Panc1 (cell line): ENCODE measurements at regions not wholly inside any gene's neighbourhood (a gene's known extent, or its start where the extent isn't known, plus 50 kb on each side); places are given as distances from the start of the nearest gene placed in this dataset.

Experiments used
- ATAC-seq: fragments of 200-7000 bp; cut with Tn5 transposase; 2 replicates; pipeline ENCODE4 v1.9.1; 2020; ENCODE audit warnings: mild to moderate bottlenecking, moderate library complexity
- BruUV-seq: library from RNA; stranded (reverse); fragments of 400-500 nt; replicated peaks from 2 replicates; lab custom pipeline; 2021; lab: Mats Ljungman, UMichigan
- CTCF ChIA-PET: fragments of 300-600 bp; sonication (Branson Sonifier 250); formaldehyde crosslinking; loops from one replicate; lab custom pipeline; 2022; ENCODE audit warnings: antibody characterized with exemption; lab: Charles Lee
- POLR2A ChIA-PET: fragments of 300-600 bp; sonication (Branson Sonifier 250); formaldehyde crosslinking; loops from one replicate; lab custom pipeline; 2022; ENCODE audit warnings: antibody characterized with exemption; lab: Charles Lee
- DNase-seq: peaks from one replicate; pipeline ENCODE4 v3.0.0-alpha.2; 2010; ENCODE audit warnings: low read depth, low spot score
- H3K27ac ChIP-seq: 2 replicates; pipeline ENCODE4 v1.5.1; 2011; ENCODE audit warnings: mild to moderate bottlenecking, low read length, inconsistent platforms
- H3K27me3 ChIP-seq: fragments of 200-500 bp; sonication (Bioruptor generic); 2 replicates; pipeline ENCODE4 v1.6.0; 2014; ENCODE audit warnings: low read length, inconsistent platforms; ENCODE audit not compliant: control insufficient read depth, insufficient read depth
- H3K36me3 ChIP-seq: fragments of 200-500 bp; sonication (Bioruptor generic); 2 replicates; pipeline ENCODE4 v1.5.1; 2014; ENCODE audit warnings: inconsistent platforms, mild to moderate bottlenecking, low read length, moderate library complexity; ENCODE audit not compliant: control insufficient read depth, insufficient read depth
- H3K4me1 ChIP-seq: 2 replicates; pipeline ENCODE4 v1.5.1; 2011; ENCODE audit warnings: inconsistent platforms, mild to moderate bottlenecking, low read length, moderate library complexity; ENCODE audit not compliant: control insufficient read depth, insufficient read depth
- H3K4me3 ChIP-seq, 2 experiments: 2 replicates each; pipeline ENCODE4 v1.5.1; 2011 to 2012; ENCODE audit warnings: low read depth in 2 of 2, low read length in 2 of 2, mild to moderate bottlenecking in 2 of 2, inconsistent platforms in 1 of 2, moderate library complexity in 1 of 2
- H3K9me3 ChIP-seq: fragments of 200-500 bp; sonication (Bioruptor generic); 2 replicates; pipeline ENCODE4 v1.5.1; 2014; ENCODE audit warnings: low read depth, mild to moderate bottlenecking, inconsistent platforms, low read length, moderate library complexity; ENCODE audit not compliant: control insufficient read depth, insufficient read depth
- POLR2AphosphoS5 ChIP-seq: IDR thresholded peaks from 2 replicates; pipeline ENCODE4 v1.6.1; 2012; ENCODE audit warnings: mild to moderate bottlenecking, low read depth, low read length, moderate library complexity
- SIN3A ChIP-seq: IDR thresholded peaks from 2 replicates; pipeline ENCODE4 v1.6.1; 2012; ENCODE audit warnings: low read depth, mild to moderate bottlenecking, low read length, moderate library complexity, borderline replicate concordance; ENCODE audit not compliant: insufficient read depth
- TCF7L2 ChIP-seq: IDR thresholded peaks from 2 replicates; pipeline ENCODE4 v1.6.1; 2011; ENCODE audit warnings: mild to moderate bottlenecking, low read depth, low read length, inconsistent platforms
- in situ Hi-C: cut with HindIII; loops from 2 replicates; pipeline ENCODE4 v1.10.0; 2016; ENCODE audit warnings: low sequenced_read_pairs, low pct_unique_long_range_greater_than_20kb
- intact Hi-C: fragments of 100-400 bp; cut with micrococcal nuclease; formaldehyde crosslinking; loops from one replicate; pipeline ENCODE4 v1.10.0; 2022; ENCODE audit not compliant: unreplicated experiment
- TF ChIP-seq, protein P1 (sequence below), 2 experiments: IDR thresholded peaks; 2 replicates each; pipeline ENCODE4 v1.6.1; 2011 to 2012; ENCODE audit warnings: low read depth in 2 of 2, control low read depth in 1 of 2, low read length in 1 of 2, mild to moderate bottlenecking in 1 of 2, moderate library complexity in 1 of 2; ENCODE audit not compliant: insufficient read depth in 1 of 2
- TF ChIP-seq, protein P2 (sequence below): fragments of 450-650 bp; IDR thresholded peaks from 2 replicates; pipeline ENCODE4 v1.5.1; 2017; ENCODE audit warnings: mild to moderate bottlenecking

DNA sequence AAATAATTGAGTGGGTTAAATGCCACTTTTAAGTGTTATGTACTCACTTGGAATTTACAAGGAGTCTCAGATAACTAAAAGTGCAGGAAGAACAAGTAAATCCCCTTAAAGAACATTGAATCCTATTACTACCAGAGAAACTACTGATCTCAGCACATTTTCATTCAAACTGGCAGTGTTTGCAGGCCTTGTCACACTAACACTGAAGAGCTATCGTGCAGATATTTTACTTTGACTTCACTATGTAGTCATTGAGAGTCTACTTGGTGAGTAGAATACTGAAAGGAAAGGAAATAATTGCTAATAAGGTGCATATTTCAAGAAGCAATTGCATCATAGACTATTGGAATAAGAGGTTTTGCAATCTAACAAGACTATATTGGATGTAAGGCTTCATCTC, 721.4 kb upstream of the CBLB start:
- Histone ChIP-seq H3K27me3 (no peaks in the 10 kb centered on the region), H3K4me1 (no peaks in the 10 kb centered on the region), H3K27ac (no peak overlapping the region), H3K36me3 (no peaks in the 10 kb centered on the region), H3K9me3 (no peaks in the 10 kb centered on the region), H3K4me3 (no peak overlapping the region)
- ChIA-PET CTCF (no interaction called here), POLR2A (no interaction called here)
- no peak for DNase-seq
- no peak for TF ChIP-seq SIN3A
- TF ChIP-seq, protein P1, sequence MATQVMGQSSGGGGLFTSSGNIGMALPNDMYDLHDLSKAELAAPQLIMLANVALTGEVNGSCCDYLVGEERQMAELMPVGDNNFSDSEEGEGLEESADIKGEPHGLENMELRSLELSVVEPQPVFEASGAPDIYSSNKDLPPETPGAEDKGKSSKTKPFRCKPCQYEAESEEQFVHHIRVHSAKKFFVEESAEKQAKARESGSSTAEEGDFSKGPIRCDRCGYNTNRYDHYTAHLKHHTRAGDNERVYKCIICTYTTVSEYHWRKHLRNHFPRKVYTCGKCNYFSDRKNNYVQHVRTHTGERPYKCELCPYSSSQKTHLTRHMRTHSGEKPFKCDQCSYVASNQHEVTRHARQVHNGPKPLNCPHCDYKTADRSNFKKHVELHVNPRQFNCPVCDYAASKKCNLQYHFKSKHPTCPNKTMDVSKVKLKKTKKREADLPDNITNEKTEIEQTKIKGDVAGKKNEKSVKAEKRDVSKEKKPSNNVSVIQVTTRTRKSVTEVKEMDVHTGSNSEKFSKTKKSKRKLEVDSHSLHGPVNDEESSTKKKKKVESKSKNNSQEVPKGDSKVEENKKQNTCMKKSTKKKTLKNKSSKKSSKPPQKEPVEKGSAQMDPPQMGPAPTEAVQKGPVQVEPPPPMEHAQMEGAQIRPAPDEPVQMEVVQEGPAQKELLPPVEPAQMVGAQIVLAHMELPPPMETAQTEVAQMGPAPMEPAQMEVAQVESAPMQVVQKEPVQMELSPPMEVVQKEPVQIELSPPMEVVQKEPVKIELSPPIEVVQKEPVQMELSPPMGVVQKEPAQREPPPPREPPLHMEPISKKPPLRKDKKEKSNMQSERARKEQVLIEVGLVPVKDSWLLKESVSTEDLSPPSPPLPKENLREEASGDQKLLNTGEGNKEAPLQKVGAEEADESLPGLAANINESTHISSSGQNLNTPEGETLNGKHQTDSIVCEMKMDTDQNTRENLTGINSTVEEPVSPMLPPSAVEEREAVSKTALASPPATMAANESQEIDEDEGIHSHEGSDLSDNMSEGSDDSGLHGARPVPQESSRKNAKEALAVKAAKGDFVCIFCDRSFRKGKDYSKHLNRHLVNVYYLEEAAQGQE (IDR thresholded peaks at IDR 0.05; ENCODE audit: insufficient read depth in 1 of 2, low read depth in 2 of 2, low read length in 1 of 2), result no peak
- TF ChIP-seq TCF7L2, result no peak
- TF ChIP-seq POLR2AphosphoS5, result no peak
- TF ChIP-seq, protein P2, sequence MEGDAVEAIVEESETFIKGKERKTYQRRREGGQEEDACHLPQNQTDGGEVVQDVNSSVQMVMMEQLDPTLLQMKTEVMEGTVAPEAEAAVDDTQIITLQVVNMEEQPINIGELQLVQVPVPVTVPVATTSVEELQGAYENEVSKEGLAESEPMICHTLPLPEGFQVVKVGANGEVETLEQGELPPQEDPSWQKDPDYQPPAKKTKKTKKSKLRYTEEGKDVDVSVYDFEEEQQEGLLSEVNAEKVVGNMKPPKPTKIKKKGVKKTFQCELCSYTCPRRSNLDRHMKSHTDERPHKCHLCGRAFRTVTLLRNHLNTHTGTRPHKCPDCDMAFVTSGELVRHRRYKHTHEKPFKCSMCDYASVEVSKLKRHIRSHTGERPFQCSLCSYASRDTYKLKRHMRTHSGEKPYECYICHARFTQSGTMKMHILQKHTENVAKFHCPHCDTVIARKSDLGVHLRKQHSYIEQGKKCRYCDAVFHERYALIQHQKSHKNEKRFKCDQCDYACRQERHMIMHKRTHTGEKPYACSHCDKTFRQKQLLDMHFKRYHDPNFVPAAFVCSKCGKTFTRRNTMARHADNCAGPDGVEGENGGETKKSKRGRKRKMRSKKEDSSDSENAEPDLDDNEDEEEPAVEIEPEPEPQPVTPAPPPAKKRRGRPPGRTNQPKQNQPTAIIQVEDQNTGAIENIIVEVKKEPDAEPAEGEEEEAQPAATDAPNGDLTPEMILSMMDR, result no peak
- no peak for ATAC-seq
- in situ Hi-C loops, result no loop called here
- BruUV-seq, result no TSS peak
- intact Hi-C loops, result no loop called here

DNA sequence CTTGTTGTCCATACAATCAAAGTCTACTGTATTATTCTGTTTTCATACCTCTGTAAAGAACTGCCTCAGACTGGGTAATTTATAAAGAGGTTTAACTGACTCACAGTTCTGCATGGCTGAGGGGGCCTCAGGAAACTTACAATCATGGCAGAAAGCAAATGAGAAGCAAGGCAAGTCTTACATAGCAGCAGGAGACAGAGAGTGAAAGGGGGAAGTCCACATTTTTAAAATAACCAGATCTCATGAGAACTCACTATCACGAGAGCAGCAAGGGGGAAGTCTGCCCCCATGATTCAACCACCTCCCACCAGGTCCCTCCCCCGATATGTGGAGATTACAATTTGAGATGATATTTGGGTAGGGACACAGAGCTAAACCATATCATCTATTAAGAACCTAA, 724.6 kb upstream of the CBLB start:
- CTCF ChIA-PET, result no interaction called here
- no peak overlapping the region for H3K27ac ChIP-seq
- H3K27me3 ChIP-seq, result no peaks in the 10 kb centered on the region
- H3K9me3 ChIP-seq, result no peaks in the 10 kb centered on the region; the same call in 1 of the 2 replicates
- H3K36me3 ChIP-seq, result no peaks in the 10 kb centered on the region
- no peak for DNase-seq
- in situ Hi-C loops, result no loop called here
- intact Hi-C loops, result no loop called here
- ATAC-seq, result no peak
- TF ChIP-seq SIN3A (no peak), TCF7L2 (no peak), POLR2AphosphoS5 (no peak)
- TF ChIP-seq, protein P2, result no peak
- TF ChIP-seq, protein P1 (IDR thresholded peaks at IDR 0.05; ENCODE audit: insufficient read depth in 1 of 2, low read depth in 2 of 2, low read length in 1 of 2), result no peak
- no TSS peak for BruUV-seq
- POLR2A ChIA-PET, result no interaction called here
- H3K4me1 ChIP-seq, result no peaks in the 10 kb centered on the region
- no peak overlapping the region for H3K4me3 ChIP-seq
